ENCODE measurements at regions not wholly inside any gene's neighbourhood (a gene's known extent, or its start where the extent isn't known, plus 50 kb on each side); places are given as distances from the start of the nearest gene placed in this dataset.
"Not testable (repeated sequence)": the region's sequence is repeated elsewhere in the genome, so short reads cannot be mapped to it uniquely, and the experiment has no call there.

DNA sequence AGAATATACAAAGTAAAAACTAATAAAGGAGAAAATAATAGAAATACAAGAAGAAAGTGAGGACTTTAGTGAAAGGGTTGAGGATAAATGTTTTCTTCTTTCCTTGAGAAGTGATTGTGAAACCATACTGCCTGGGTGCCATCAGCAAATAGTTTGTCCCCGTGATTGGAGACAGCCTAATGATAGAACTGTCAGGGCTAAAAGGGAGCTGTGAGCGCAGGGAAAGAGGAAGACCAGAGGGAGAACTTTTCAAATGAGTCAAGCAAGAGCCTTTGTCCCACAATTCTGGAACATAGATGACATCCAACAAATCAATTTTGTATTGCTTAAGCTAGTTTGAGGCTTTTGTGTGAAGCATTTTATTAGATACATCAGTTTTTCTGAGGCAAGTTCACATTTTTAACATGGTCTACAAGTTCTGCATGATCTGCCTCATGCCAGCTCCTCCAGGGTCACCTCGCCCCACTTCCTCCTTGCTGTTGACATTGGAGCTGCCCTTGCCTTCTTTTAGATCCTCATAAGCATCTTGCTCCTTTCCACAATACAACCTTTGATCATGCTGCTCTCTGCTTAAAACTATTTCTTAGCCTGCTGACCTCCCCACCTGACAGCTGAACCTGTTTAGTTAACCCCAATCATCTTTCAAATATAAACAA is 213.4 kb upstream of the REG3G start:
- DNase-seq (ENCODE audit: low spot score), result no peak

DNA sequence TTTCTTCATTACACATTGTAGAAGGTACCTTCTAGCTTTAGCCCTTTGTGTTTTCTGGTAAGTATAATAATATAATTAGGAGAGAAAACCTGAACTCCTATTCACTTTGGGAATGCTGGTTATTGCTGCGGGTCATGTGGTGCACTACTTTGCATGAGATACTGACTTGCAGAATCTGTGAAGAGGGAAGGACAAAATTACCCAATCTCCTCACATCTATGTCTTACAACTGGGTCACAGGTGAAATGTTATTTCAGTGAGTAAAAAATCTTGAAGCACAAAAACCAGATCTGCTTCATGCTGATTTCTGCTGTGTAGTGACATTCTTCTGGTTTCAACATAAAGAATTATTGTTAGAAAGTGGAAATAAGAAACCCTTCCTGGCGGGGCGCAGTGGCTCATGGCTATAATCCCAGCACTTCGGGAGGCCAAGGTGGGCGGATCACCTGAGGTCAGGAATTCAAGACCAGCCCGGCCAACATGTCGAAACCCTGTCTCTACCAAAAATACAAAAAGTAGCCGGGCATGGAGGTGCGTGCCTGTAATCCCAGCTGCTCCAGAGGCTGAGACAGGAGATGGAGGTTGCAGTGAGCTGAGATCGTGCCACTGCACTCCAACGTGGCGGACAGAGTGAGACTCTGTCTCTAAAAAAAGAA is 211.0 kb upstream of the REG3G start:
- DNase-seq (ENCODE audit: low spot score), result peak; percentile 15

DNA sequence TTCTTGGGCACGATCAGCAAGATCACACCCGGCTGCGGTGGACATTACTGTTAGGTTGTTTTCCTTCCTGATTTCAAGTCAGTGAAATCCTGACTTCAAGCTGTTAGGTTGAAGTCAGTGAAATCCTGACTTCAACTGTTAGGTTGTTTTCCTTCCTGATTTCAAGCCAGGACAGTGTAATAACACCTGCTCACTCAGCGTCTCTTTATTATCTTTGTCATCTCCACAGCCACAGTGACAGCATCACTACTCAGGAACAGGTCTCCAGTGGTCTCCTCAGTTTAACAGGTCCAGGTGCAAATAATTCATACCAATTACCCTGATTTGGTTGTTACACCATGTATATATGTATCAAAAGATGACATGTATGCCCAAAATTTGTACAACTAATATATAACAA is 208.1 kb upstream of the REG3G start:
- no peak for DNase-seq (ENCODE audit: low spot score)

DNA sequence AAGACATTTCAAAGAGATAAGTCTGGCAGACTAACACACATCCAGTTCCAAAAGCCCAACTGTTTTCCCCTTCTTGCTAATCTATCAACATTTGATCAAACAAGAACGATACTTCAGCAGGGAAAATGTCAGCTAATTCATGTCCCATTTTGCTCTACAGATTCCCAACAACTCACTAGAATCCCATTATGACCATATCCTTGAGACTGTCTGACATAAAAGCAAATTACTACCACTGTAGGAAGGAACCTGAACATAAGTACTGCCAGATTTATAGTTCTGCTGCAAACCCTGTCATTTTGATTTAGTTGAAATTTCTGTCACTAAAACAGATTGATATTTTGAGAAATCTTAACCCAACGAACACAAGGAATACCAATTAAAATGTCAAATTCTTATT is 193.0 kb upstream of the REG3G start:
- no peak for DNase-seq (ENCODE audit: low spot score)

DNA sequence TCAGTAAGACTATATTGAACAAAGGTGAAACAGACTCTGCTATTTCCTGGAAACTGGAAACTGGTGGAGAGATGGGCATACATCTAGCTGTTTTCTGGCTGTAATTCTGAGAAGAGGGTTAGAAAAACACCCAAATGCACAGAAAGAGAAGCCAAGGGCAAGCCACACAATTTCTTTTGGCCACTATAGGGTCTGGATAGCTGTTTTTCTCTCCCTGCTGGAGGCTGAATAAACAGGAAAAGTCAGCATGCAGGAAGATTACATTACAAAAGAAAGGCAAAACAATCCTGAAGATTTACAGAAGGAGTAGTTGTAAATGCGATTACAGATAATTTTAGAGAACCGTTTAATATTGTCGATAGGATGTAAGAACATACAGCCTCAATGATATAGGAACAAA is 186.2 kb upstream of the REG3G start:
- DNase-seq (ENCODE audit: low spot score), result no peak

DNA sequence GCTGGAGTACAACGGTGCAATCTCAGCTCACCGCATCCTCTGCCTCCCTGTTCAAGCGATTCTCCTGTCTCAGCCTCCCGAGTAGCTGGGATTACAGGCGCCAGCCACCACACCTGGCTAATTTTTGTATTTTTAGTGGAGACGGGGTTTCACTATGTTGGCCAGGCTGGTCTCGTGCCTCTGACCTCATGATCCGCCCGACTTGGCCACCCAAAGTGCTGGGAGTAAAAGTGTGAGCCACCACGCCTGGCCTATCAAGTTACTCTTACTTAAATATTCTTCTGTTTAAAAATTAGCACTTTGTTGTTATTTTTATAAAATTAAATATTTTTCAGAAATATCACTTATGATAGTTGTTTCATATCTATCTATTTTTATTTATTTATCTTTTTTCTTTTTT is 185.2 kb upstream of the REG3G start:
- not testable (repeated sequence) for DNase-seq (ENCODE audit: low spot score)

DNA sequence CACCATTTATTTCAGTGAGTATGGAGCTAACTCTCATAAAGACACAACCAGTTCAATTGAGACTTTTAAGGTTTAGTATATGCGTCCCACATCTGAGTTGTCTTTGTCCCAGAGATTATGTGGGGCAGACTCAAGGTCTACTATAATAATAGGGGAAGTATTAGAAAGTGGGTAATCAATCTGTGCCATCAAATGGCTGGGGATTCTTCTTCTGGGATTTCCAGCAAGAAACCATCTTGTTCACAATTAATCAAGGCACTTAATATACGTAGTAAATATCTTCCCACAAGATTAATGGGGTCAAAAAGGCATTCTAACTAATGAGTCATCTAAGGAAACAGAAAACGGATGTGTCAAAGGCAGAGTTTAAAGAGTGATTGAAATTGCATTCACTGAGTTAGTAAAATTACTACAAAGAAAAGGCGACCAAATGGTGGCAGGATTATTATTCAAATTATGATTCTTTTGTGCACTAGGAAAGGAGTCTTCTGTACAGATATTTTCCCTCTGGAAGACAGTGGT is 179.8 kb upstream of the REG3G start:
- DNase-seq (ENCODE audit: low spot score), result no peak

DNA sequence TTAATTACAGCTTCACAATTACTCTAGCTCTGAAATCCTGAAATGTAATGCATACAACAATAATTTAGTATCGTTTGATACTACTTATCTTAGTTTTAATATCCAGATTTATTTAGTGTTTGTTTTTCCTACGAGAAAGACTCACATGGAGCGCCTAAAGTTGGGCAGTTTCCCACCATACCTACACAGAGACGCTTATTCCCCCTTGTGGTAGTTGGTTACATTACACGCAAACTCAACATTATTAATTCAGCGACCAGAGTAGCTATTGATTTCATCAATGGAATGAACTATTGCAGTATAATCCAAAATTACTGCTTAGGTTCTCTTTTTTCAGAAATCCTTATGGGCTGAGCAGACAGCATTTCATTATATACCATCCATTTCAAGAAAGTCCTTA is 164.0 kb upstream of the REG3G start:
- DNase-seq (ENCODE audit: low spot score), result no peak

DNA sequence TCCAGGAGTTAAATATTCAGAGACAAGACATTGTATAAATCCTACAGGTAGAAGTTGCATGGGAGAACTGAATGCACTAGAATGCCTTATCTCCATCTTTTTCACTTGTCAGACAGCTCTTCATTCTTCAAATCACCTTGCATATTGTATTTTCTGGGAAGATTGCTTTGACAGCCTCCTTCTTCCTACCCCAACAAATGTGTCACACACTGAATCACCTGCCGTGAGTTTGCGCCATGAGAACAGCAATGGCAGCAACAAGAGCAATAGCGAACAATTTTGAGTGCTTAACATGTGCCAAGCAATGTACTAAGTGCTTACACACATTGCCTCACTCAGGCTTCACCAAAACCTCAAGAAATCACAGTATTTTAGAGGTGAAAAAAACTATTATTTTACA is 161.3 kb upstream of the REG3G start:
- no peak for DNase-seq (ENCODE audit: low spot score)

DNA sequence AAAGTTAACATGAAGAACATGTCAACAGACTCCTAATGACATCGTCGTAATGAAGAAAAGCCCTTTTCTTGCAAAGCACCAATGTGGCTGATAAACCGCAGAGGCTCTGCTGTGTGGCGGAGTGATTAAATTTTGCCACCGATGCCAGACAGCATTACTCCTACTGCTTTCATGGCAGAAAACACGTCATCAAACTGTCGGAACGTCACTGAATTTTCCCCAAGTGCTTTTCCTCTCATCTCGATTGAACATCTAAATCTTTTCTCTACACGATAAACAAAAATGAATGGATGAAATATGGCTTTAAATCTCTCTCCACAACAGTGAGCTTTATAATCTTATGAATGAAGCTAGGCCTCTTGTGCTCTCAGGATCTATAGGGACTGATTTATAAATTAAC is 159.8 kb upstream of the REG3G start:
- DNase-seq (ENCODE audit: low spot score), result no peak

DNA sequence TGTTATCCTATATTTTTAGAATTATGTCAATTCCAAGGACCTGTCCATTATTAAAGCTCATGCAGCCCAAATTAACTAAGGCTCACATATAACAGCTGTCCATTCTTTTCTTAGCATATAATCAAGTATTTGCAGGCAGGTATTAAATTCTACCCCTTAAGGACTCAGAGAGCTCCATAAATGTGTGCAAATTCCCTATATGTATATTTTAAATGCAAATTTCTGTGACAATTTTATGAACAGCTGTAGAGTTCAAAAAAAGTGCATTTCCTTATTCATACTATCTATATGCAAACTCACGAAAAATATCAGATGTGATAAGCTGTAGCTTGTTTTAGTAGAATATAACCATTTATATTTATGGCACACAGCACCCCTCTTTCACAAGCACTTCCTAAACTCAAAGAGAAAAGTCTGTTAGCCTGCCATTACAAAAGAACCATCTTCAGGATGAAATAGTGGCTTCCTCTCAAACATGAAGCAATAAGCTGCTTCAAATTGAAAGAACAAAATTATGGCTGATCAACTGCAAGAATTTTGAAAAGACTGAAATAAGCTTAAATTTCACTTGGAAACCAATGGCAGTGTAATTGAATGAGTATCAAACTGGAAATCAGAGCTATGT is 155.0 kb upstream of the REG3G start:
- DNase-seq (ENCODE audit: low spot score), result no peak

DNA sequence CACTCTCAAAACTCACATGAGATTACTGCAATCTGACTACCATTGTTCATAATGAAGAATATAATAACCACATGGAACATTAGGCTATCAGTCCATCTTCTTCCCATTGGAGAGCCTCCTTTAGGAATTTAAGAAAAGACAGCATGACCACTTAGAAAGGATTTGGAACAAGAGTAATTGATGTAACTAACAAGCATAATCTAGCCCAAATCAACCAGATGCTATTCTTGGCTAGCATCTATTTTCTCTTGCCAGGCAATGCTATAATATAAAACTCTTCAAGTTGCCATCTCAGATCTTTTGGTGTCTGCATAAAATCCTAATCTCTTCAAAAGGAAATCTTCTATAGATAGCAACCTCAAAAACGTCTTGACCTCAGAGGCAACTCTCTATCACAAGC is 152.0 kb upstream of the REG3G start:
- no peak for DNase-seq (ENCODE audit: low spot score)

DNA sequence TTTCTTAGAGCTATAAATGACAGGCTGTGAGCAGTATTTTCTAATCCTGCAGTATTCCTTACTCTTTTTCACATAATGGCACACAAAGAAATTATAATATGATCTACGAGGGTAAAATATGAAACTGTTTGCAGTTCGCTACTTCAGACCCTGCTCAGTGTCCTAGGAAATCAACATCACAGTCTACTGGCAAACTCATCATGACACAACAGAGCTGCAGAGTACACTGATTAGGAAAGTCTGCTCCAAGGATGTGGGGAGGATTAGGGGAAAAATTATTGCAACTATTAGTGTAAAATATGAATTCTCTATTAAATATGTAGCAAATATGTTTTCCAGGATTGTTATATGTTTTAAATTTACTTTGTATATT is 149.2 kb upstream of the REG3G start:
- no peak for DNase-seq (ENCODE audit: low spot score)

DNA sequence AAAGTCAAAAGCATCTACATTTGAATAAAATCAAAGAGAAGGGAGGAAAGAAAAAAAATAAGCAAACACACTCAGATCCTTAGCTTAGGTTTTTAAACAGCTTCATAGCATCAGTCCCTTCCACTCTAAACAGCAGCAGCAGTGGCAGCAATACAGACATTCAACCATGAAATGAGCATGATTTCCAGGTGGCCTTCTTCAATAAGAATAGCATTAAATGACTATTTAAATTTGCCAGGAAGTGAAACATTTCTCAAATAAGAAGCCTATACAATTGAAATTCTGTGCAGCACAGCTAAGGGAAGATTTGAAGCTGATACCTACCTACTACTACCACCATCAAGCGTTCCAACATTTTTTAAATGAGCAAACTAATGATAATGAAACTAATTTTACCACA is 138.1 kb upstream of the REG3G start:
- DNase-seq (ENCODE audit: low spot score), result no peak

DNA sequence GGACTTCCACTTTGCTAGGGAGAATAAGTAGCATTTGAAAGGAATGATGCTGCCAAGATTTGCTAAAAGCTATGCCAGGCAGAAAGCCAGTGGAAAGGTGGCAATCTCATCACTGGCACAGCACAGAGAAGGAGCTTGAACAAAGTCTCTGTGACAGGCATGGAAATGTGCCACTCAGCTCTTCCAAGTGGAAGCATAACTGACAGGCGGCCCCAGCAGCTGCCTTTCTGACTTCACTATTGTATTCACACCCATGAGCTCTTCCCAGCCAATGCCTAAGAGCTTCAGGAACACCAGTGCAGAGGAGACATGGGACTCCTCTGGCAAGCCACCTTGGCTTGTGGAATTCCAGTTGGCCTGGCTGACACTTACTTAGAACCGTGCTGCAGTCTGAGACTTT is 134.6 kb upstream of the REG3G start:
- DNase-seq (ENCODE audit: low spot score), result no peak

DNA sequence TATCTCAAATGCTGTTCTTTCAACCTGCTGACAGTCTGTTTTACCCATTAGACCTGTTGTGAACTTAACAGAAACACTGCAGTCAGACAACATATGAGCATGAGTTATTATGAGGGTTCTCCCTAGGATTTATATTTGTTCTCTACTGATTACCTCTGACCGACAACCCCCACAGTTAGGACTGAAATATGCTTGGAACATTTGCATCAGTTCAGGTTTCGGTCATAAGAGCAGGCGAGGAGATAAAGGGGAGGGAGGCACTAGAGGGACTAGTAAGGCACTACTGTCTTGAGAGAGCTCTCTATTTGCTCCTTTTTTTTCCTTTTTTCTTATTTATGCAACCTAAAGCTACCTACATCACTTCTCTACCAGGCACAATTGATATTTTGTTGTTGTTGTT is 133.2 kb upstream of the REG3G start:
- DNase-seq (ENCODE audit: low spot score), result no peak

DNA sequence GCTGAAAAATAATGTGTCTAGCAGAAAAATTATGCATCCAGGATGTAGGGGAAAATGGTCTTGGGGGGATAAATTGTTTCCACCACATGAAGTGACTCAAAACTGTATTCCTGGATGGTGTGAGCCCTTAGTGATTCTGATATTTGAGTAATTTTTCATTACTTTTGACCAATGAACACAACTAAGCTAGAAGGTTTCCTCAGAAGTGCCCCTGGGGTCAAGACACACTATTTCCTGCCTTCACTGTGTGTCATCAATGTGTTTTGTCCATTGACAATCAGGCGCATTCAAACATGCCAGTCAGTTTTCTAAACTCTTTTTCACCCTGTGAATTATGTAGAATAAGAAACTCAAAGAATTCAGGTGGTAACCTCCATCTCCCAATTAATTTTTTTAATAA is 130.5 kb upstream of the REG3G start:
- no peak for DNase-seq (ENCODE audit: low spot score)

DNA sequence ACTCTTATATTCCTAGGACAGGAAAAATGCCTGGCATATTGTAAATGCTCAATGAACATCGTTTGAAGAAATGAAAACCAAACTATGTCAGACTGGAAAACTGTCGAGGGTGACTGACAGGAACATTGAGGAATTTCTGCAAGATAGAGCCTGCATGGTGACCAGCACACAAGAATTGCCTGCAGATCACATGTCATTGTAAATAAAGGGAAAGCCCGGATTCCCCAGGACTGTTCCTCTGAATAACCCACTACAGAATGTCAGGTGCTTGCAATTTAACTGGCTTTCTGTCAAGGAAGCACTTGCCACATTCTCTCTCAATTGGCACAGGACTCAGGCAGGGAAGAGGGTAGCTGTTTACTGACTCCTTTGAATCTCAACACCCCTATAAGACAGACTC is 129.0 kb upstream of the REG3G start:
- DNase-seq (ENCODE audit: low spot score), result no peak

DNA sequence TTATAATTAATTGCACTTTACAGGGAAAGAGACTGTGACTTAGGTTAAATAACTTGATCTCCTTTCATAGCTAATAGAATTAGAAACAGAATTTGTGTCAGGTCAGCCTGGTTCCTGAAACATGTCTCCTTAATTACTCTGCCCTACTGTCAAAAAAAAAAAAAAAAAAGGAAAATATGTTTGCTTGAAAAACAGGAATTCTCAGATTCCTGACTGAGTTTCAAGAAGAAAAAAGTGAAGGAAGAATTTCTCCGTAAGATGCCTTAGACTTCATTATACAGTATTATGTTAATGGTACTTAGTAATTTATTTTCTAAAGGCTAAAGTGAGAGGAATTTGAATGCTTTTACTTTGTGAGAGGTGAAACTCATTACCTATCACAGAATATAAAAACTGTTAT is 118.4 kb upstream of the REG3G start:
- DNase-seq (ENCODE audit: low spot score), result peak; percentile 22

DNA sequence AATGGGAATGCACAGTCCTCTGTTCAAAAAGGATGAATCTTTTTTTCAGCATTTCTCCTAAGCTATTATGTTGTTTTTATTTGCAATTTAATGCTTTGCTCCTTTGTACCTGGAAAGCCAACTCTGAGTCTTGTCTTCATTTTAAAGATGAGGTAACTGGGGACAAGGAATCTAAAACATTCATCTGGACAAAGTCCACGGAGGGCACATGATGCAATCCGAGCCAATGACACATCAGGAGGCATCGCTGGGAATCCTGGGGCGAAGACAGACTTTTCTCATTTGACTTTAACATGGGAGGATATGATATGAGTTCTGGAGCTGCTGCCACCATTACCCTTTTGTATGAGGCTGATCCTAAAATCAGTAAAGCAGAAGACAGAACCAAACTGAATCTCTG is 116.5 kb upstream of the REG3G start:
- no peak for DNase-seq (ENCODE audit: low spot score)

DNA sequence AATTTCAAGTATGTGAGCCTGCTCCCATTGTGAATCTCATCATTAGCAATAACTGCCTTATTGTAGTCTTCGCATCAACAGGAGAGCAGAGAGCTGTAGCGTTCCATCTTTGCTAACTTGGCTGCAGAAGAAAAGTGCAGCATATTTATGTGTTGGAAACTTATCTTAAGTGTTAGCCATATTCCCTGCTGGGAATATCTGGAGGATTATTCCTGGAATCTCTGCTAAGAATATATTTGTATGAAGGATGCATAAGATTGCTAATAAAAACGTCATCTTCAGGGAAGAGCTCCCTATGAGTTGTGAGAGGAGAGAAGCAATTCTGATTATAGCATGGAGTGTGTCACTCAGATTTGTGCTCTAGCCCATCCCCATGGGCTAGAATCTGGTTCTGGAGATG is 115.1 kb upstream of the REG3G start:
- DNase-seq (ENCODE audit: low spot score), result peak; percentile 74

DNA sequence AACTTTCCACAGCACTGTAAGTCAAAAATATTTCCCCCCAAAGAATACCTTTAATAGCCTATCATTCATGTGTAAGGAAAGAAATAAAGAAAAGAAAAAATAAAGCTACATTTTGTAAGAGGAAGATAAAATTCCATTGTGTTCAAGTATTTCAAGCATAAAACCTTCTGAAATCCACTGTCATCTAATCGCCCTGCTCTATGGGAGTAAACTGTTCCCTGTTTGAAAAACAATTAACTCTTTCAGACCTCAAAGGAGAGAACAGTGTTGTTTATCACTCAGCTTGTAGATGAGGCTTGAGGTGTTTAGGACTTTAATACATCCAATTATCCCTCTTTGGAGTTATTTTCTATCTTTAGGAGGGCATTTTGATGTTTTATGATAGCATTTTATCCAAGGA is 112.2 kb upstream of the REG3G start:
- no peak for DNase-seq (ENCODE audit: low spot score)

DNA sequence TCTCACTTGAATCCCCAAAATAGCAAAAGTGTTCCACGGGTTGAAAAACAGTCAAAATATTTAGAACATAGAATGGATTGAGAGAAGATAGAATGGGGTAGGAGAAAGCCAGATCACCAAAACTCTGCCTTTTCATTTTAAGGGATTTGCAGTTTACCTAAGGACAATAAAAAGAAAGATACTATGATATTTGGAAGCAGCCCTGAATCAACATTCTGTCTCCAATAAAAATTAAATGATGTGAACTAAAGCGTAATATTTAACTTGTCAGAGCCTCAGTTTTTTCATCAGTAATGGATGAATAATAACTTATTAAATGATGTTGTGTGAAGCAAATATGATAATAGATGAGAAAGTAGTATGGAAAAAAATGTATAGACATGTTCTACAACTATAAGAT is 100.2 kb upstream of the REG3G start:
- DNase-seq (ENCODE audit: low spot score), result no peak
